ENCODE measurements at regions not wholly inside any gene's neighbourhood (a gene's known extent, or its start where the extent isn't known, plus 50 kb on each side); places are given as distances from the start of the nearest gene placed in this dataset.

GRCh38 chr6:147674099-147674498 lies 165.6 kb downstream of the SAMD5 start:
- DNase-seq: no peak

- DNase-seq: no peak
Observed at GRCh38 chr6:147674794-147675193, 166.3 kb downstream of the SAMD5 start.

- DNase-seq: no peak
Observed at GRCh38 chr6:147675281-147675680, 166.8 kb downstream of the SAMD5 start.

GRCh38 chr6:147676495-147677199 lies 168.2 kb downstream of the SAMD5 start:
- DNase-seq: peak; percentile 9

GRCh38 chr6:147677647-147678046 lies 169.2 kb downstream of the SAMD5 start:
- no peak for DNase-seq

GRCh38 chr6:147678253-147678652 lies 169.8 kb downstream of the SAMD5 start:
- no peak for DNase-seq

- no peak for DNase-seq
Observed at GRCh38 chr6:147684906-147685305, 176.4 kb downstream of the SAMD5 start.

GRCh38 chr6:147689398-147689797 lies 180.9 kb downstream of the SAMD5 start:
- DNase-seq: no peak

- no peak for DNase-seq
Observed at GRCh38 chr6:147691446-147691845, 183.0 kb downstream of the SAMD5 start.

- DNase-seq: no peak
Observed at GRCh38 chr6:147693181-147693580, 184.7 kb downstream of the SAMD5 start.

- peak; percentile 3 for DNase-seq
Observed at GRCh38 chr6:147694556-147694955, 186.1 kb downstream of the SAMD5 start.

- no peak for DNase-seq
Observed at GRCh38 chr6:147695819-147696218, 187.3 kb downstream of the SAMD5 start.

GRCh38 chr6:147699140-147699539 lies 190.7 kb downstream of the SAMD5 start:
- DNase-seq: no peak

- DNase-seq: peak; percentile 40
Observed at GRCh38 chr6:147699637-147700036, 191.1 kb downstream of the SAMD5 start.

GRCh38 chr6:147700436-147701209 lies 192.1 kb downstream of the SAMD5 start:
- no peak for DNase-seq

- DNase-seq: no peak
Observed at GRCh38 chr6:147704691-147705090, 196.2 kb downstream of the SAMD5 start.

- no peak for DNase-seq
Observed at GRCh38 chr6:147707524-147707923, 199.0 kb downstream of the SAMD5 start.

GRCh38 chr6:147708170-147708569 lies 199.7 kb downstream of the SAMD5 start:
- no peak for DNase-seq

- no peak for DNase-seq
Observed at GRCh38 chr6:147709396-147710272, 201.1 kb downstream of the SAMD5 start.

GRCh38 chr6:147710890-147711289 lies 202.4 kb downstream of the SAMD5 start:
- no peak for DNase-seq

- peak; percentile 47 for DNase-seq
Observed at GRCh38 chr6:147711476-147711875, 203.0 kb downstream of the SAMD5 start.

- DNase-seq: peak; percentile 17
Observed at GRCh38 chr6:147712841-147713240, 204.4 kb downstream of the SAMD5 start.

- no peak for DNase-seq
Observed at GRCh38 chr6:147715035-147715434, 206.5 kb downstream of the SAMD5 start.

Data from fibroblast of skin of scalp (primary cell).